Tibial nerve (tissue), 4 donors: ENCODE measurements at regions not wholly inside any gene's neighbourhood (a gene's known extent, or its start where the extent isn't known, plus 50 kb on each side); places are given as distances from the start of the nearest gene placed in this dataset.

Source experiments
- DNase-seq, 2 donors: peaks; one replicate each; pipeline ENCODE4 v3.0.0-alpha.2; 2019; ENCODE audit warnings: low spot score in 2 of 2
- H3K27ac ChIP-seq, 4 donors: fragments of 200-600 bp; sonication (generic) in 3 of 4; one replicate each; pipeline ENCODE4 v1.5.1; 2017 to 2019; ENCODE audit warnings: mild to moderate bottlenecking in 1 of 4
- H3K27me3 ChIP-seq, 2 donors: fragments of 200-600 bp; sonication (generic) in 1 of 2; one replicate each; pipeline versions ENCODE4 v1.5.1 to v1.6.0; 2017 to 2019
- H3K36me3 ChIP-seq, 3 donors: fragments of 200-600 bp; sonication (generic); one replicate each; pipeline ENCODE4 v1.5.1; 2018 to 2019
- H3K4me1 ChIP-seq, 4 donors: fragments of 200-600 bp; sonication (generic) in 3 of 4; one replicate each; pipeline ENCODE4 v1.5.1; 2017 to 2019
- H3K4me3 ChIP-seq, 4 donors: fragments of 200-600 bp; sonication (generic) in 3 of 4; one replicate each; pipeline ENCODE4 v1.5.1; 2017 to 2019; ENCODE audit warnings: mild to moderate bottlenecking in 1 of 4, moderate library complexity in 1 of 4
- H3K9me3 ChIP-seq, 4 donors: fragments of 200-600 bp; sonication (generic) in 3 of 4; one replicate each; pipeline ENCODE4 v1.5.1; 2017 to 2019
- CTCF ChIP-seq, 5 experiments: fragments of 200-600 bp in 3 of 5; fragments of 450-650 bp in 2 of 5; sonication (generic) in 3 of 5; IDR thresholded peaks; one replicate each; pipeline ENCODE4 v1.5.1; 2016 to 2019; ENCODE audit warnings: antibody characterized with exemption in 5 of 5, mild to moderate bottlenecking in 3 of 5, moderate library complexity in 2 of 5
- EP300 ChIP-seq, 2 donors: sonication (generic); formaldehyde crosslinking; IDR thresholded peaks; one replicate each; pipeline ENCODE4 v1.6.1; 2017; ENCODE audit warnings: antibody characterized with exemption in 2 of 2, mild to moderate bottlenecking in 1 of 2
- POLR2A ChIP-seq, 2 donors: fragments of 450-650 bp; IDR thresholded peaks; one replicate each; pipeline ENCODE4 v1.6.1; 2017; ENCODE audit warnings: antibody characterized with exemption in 2 of 2, mild to moderate bottlenecking in 2 of 2, moderate library complexity in 2 of 2
- WGBS, 2 donors: methylation state at CpG; one replicate each; pipeline ENCODE4 v1.1.5; 2018; 5-methylcytosine and 5-hydroxymethylcytosine counted together

DNA sequence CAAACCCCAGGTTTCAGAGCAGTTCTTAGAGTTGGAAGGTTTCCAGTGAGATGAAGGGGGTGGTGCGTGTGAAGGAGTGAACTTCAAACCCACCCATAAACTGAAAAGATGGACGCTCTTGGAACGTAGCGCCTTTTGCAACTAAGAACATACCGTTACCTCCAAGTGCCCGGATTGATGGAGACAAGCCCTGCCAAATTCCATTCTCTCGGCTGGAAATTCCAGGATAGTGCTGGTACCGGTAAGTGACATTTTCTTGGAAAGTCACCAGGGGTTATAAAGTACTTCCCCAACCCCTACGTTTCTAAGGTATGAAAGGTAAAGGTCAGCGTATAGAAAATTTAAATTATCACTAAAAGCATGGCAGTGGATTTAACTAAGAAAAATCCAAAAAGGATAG, 91.6 kb upstream of the CLDN14 start:
- no peaks in the 10 kb centered on the region for H3K36me3 ChIP-seq
- no peaks in the 10 kb centered on the region for H3K27me3 ChIP-seq
- no peak overlapping the region for H3K27ac ChIP-seq
- DNase-seq = no peak
- no peak for TF ChIP-seq EP300 (IDR thresholded peaks at IDR 0.05)
- TF ChIP-seq POLR2A (IDR thresholded peaks at IDR 0.05) = no peak
- no peak for TF ChIP-seq CTCF (IDR thresholded peaks at IDR 0.05)
- H3K9me3 ChIP-seq = no peaks in the 10 kb centered on the region
- H3K4me1 ChIP-seq = no peaks in the 10 kb centered on the region
- WGBS, 2 donors = 48 to 67% methylated on average over 10 of the region's 10 CpGs
- no peak overlapping the region for H3K4me3 ChIP-seq

DNA sequence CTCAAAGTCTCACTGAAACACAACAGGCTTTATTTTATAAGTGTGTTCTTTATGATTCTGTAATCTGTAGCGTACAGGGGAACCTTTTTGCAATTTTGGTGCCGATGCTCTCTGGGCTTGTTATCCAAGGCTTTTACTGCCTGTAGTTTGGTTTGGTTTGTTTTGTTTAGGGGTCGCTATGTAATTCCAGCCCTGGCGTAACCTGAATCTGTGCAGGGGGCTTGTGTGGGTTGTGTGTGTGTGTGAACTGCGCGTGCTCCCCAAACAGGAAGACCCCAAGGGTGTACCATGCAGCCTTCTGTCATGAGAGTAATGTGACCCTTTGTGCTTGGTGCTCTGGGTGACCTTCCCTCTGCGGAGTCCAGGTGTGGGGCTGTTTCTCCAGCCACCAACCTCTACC, 92.1 kb upstream of the CLDN14 start:
- no peak for DNase-seq
- H3K36me3 ChIP-seq = no peaks in the 10 kb centered on the region
- 41 to 63% methylated on average over 7 of the region's 7 CpGs for WGBS, 2 donors
- H3K27ac ChIP-seq = no peak overlapping the region
- TF ChIP-seq EP300 (IDR thresholded peaks at IDR 0.05) (no peak), POLR2A (IDR thresholded peaks at IDR 0.05) (no peak), CTCF (IDR thresholded peaks at IDR 0.05) (no peak)
- no peaks in the 10 kb centered on the region for H3K9me3 ChIP-seq
- H3K4me1 ChIP-seq = no peaks in the 10 kb centered on the region
- no peak overlapping the region for H3K4me3 ChIP-seq
- H3K27me3 ChIP-seq = no peaks in the 10 kb centered on the region

DNA sequence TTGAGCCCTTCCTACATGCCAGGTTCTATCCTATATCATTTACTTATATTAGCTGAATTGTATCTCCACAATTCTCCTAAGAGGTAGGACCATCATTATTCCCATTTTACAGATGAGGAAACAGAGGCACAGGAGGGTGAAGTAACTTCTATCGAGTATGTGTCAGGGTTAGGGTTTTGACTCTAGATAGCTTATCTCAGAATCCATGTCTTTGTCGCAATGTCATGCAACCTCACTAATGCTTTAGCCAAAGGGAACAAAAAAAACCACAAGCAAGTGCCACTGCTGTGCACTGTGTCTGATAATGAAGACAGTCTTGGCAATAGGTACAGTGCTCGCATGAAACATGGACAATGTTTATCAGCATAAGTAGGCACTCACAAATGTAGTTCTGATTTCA, 95.4 kb upstream of the CLDN14 start:
- Histone ChIP-seq H3K4me1 (no peaks in the 10 kb centered on the region), H3K27ac (no peak overlapping the region), H3K4me3 (no peak overlapping the region), H3K9me3 (peaks cover 0 to 5% (median 0%) of the 10 kb centered on the region in 4 donors), H3K36me3 (no peaks in the 10 kb centered on the region), H3K27me3 (no peaks in the 10 kb centered on the region)
- no peak for DNase-seq
- 84 to 88% methylated on average over 3 of the region's 3 CpGs for WGBS, 2 donors
- no peak for TF ChIP-seq EP300 (IDR thresholded peaks at IDR 0.05)
- TF ChIP-seq POLR2A (IDR thresholded peaks at IDR 0.05) = no peak
- TF ChIP-seq CTCF (IDR thresholded peaks at IDR 0.05) = no peak

GRCh38 chr21:36576441-36576840, 96.5 kb upstream of the CLDN14 start:
- H3K4me3 ChIP-seq = no peak overlapping the region
- no peak for DNase-seq
- TF ChIP-seq POLR2A (IDR thresholded peaks at IDR 0.05) (no peak), EP300 (IDR thresholded peaks at IDR 0.05) (no peak), CTCF (IDR thresholded peaks at IDR 0.05) (no peak)
- no peak overlapping the region for H3K27ac ChIP-seq
- H3K4me1 ChIP-seq = no peaks in the 10 kb centered on the region
- WGBS, 2 donors = 46 to 62% methylated on average over 9 of the region's 9 CpGs
- peaks cover 0 to 5% (median 0%) of the 10 kb centered on the region in 4 donors for H3K9me3 ChIP-seq
- H3K27me3 ChIP-seq = no peaks in the 10 kb centered on the region
- H3K36me3 ChIP-seq = no peaks in the 10 kb centered on the region

- WGBS, 2 donors = 77 to 81% methylated on average over 1 of the region's 1 CpG
- H3K36me3 ChIP-seq = no peaks in the 10 kb centered on the region
- no peak overlapping the region for H3K27ac ChIP-seq
- H3K4me1 ChIP-seq = no peaks in the 10 kb centered on the region
- DNase-seq = no peak
- H3K4me3 ChIP-seq = no peak overlapping the region
- peaks cover 0 to 10% (median 0%) of the 10 kb centered on the region in 4 donors for H3K9me3 ChIP-seq
- no peak for TF ChIP-seq CTCF (IDR thresholded peaks at IDR 0.05)
- no peak for TF ChIP-seq POLR2A (IDR thresholded peaks at IDR 0.05)
- TF ChIP-seq EP300 (IDR thresholded peaks at IDR 0.05) = no peak
- H3K27me3 ChIP-seq = no peaks in the 10 kb centered on the region
Measured at GRCh38 chr21:36579898-36580297, 100.0 kb upstream of the CLDN14 start.
